Neuron (in vitro differentiated cells): ENCODE measurements at regions not wholly inside any gene's neighbourhood (a gene's known extent, or its start where the extent isn't known, plus 50 kb on each side); places are given as distances from the start of the nearest gene placed in this dataset.
A peak's percentile ranks its signal among the peaks of the same experiment; 100 is the strongest.

ENCODE experiments used
- H2AFZ ChIP-seq: one replicate; pipeline ENCODE4 v1.6.1; 2013; ENCODE audit warnings: low read depth, mild to moderate bottlenecking, inconsistent platforms, low read length, moderate library complexity
- H3K27me3 ChIP-seq: one replicate; pipeline ENCODE4 v1.6.1; 2013; ENCODE audit warnings: low read length; ENCODE audit not compliant: insufficient read depth
- H3K36me3 ChIP-seq: one replicate; pipeline ENCODE4 v1.6.1; 2013; ENCODE audit warnings: low read length; ENCODE audit not compliant: insufficient read depth
- H3K4me1 ChIP-seq: one replicate; pipeline ENCODE4 v1.6.1; 2013; ENCODE audit warnings: low read length; ENCODE audit not compliant: insufficient read depth
- H3K4me3 ChIP-seq: 2 replicates; pipeline ENCODE4 v1.5.1; 2013; ENCODE audit warnings: mild to moderate bottlenecking, low read length, moderate library complexity
- H3K9me3 ChIP-seq: one replicate; pipeline ENCODE4 v1.6.1; 2013; ENCODE audit warnings: low read length

- Histone ChIP-seq H2AFZ (peak overlapping the region; percentile 20), H3K36me3 (no peaks in the 10 kb centered on the region), H3K9me3 (no peaks in the 10 kb centered on the region), H3K27me3 (no peaks in the 10 kb centered on the region), H3K4me3 (peak overlapping the region; percentile 10), H3K4me1 (peaks cover 22% of the 10 kb centered on the region)
Measured at GRCh38 chr6:18692929-18693685, 306.0 kb downstream of the RNF144B start.

GRCh38 chr6:18693881-18694280 lies 306.7 kb downstream of the RNF144B start:
- Histone ChIP-seq H3K4me1 (peaks cover 22% of the 10 kb centered on the region), H2AFZ (peak overlapping the region; percentile 20), H3K36me3 (no peaks in the 10 kb centered on the region), H3K4me3 (peak overlapping the region; percentile 10), H3K9me3 (no peaks in the 10 kb centered on the region), H3K27me3 (no peaks in the 10 kb centered on the region)

- no peaks in the 10 kb centered on the region for H3K36me3 ChIP-seq
- no peak overlapping the region for H2AFZ ChIP-seq
- no peaks in the 10 kb centered on the region for H3K9me3 ChIP-seq
- H3K27me3 ChIP-seq, result no peaks in the 10 kb centered on the region
- H3K4me3 ChIP-seq, result no peak overlapping the region
- no peaks in the 10 kb centered on the region for H3K4me1 ChIP-seq
Measured at GRCh38 chr6:18703546-18703945, 316.4 kb downstream of the RNF144B start.

- H3K4me3 ChIP-seq, result no peak overlapping the region
- H3K27me3 ChIP-seq, result no peaks in the 10 kb centered on the region
- H3K9me3 ChIP-seq, result no peaks in the 10 kb centered on the region
- no peaks in the 10 kb centered on the region for H3K36me3 ChIP-seq
- H3K4me1 ChIP-seq, result no peaks in the 10 kb centered on the region
- H2AFZ ChIP-seq, result no peak overlapping the region
Measured at GRCh38 chr6:18707714-18708439, 320.7 kb downstream of the RNF144B start.

- Histone ChIP-seq H3K36me3 (no peaks in the 10 kb centered on the region), H2AFZ (no peak overlapping the region), H3K27me3 (no peaks in the 10 kb centered on the region), H3K4me3 (no peak overlapping the region), H3K4me1 (no peaks in the 10 kb centered on the region), H3K9me3 (no peaks in the 10 kb centered on the region)
Measured at GRCh38 chr6:18712595-18712994, 325.4 kb downstream of the RNF144B start.

GRCh38 chr6:18720075-18720474 lies 332.9 kb downstream of the RNF144B start:
- Histone ChIP-seq H3K4me3 (no peak overlapping the region), H3K9me3 (no peaks in the 10 kb centered on the region), H3K36me3 (no peaks in the 10 kb centered on the region), H3K27me3 (no peaks in the 10 kb centered on the region), H2AFZ (no peak overlapping the region), H3K4me1 (no peaks in the 10 kb centered on the region)

- Histone ChIP-seq H3K4me3 (no peak overlapping the region), H2AFZ (no peak overlapping the region), H3K4me1 (no peaks in the 10 kb centered on the region), H3K9me3 (no peaks in the 10 kb centered on the region), H3K36me3 (no peaks in the 10 kb centered on the region), H3K27me3 (no peaks in the 10 kb centered on the region)
Measured at GRCh38 chr6:18724056-18724455, 336.9 kb downstream of the RNF144B start.

DNA sequence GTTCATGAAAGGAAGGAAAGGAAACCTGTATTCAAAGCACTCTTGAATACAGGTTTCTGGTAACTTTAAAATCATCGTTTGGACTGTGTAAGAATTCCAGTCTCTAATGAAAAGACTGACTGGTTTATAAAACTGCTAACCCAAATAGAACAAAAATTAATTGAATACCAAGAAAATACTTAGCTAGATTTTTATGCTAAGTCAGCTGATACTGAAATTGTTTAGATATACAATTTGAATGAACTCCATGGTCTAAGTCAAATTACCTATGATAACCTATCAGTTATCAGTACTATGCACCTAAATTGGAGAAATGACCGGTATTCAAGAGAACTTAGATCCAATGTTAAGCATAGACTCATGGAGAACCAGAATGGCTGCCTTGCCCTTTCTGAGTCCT lies 338.3 kb downstream of the RNF144B start:
- Histone ChIP-seq H3K4me3 (no peak overlapping the region), H3K36me3 (no peaks in the 10 kb centered on the region), H3K4me1 (no peaks in the 10 kb centered on the region), H2AFZ (no peak overlapping the region), H3K27me3 (no peaks in the 10 kb centered on the region), H3K9me3 (no peaks in the 10 kb centered on the region)

- Histone ChIP-seq H3K36me3 (no peaks in the 10 kb centered on the region), H3K4me3 (no peak overlapping the region), H3K9me3 (no peaks in the 10 kb centered on the region), H3K4me1 (no peaks in the 10 kb centered on the region), H3K27me3 (no peaks in the 10 kb centered on the region), H2AFZ (no peak overlapping the region)
Measured at GRCh38 chr6:18733921-18734550, 346.9 kb downstream of the RNF144B start.

DNA sequence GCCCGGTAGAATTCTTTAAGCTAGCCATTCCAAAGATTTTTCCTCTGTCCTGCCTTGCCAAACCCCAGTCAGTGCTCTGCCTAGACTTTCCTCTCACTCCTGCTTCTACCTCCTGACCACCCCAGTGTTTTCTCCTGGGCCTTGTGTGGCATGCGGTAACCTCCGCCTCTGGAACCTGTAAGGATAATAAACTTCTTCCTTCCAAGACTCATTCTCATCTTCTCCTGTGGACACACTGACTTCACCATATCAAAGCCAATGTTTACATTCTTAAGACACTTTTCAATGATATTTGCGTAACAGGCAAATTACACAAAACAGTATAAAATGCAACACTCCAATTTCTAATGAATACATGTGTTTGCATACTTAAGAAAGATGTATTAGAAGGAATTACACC lies 354.6 kb downstream of the RNF144B start:
- Histone ChIP-seq H3K4me1 (no peaks in the 10 kb centered on the region), H3K4me3 (no peak overlapping the region), H3K36me3 (no peaks in the 10 kb centered on the region), H3K9me3 (no peaks in the 10 kb centered on the region), H2AFZ (no peak overlapping the region), H3K27me3 (no peaks in the 10 kb centered on the region)

DNA sequence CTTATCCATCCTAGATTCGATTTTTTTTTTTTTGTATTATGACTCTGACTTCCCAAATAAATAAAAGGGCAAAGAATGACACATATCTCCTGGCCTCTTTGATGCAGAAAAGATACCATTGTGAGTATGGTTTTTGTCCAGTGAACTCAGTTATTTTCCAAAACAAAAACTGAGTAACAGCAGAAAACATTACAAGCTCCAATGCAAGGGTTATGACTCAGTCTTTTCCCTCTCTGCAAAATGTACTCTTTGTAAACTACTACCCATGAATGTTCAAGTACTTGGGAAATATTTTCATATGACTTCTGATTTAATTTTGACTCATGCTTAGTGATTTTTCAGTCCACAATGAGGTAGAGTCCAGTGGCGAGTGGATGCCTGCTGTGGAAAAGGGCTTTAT lies 355.3 kb downstream of the RNF144B start:
- Histone ChIP-seq H3K4me3 (no peak overlapping the region), H3K9me3 (no peaks in the 10 kb centered on the region), H2AFZ (no peak overlapping the region), H3K27me3 (no peaks in the 10 kb centered on the region), H3K4me1 (no peaks in the 10 kb centered on the region), H3K36me3 (no peaks in the 10 kb centered on the region)

GRCh38 chr6:18746727-18747126 lies 359.6 kb downstream of the RNF144B start:
- peaks cover 7% of the 10 kb centered on the region for H3K4me1 ChIP-seq
- H3K9me3 ChIP-seq, result no peaks in the 10 kb centered on the region
- H3K4me3 ChIP-seq, result no peak overlapping the region
- no peak overlapping the region for H2AFZ ChIP-seq
- H3K27me3 ChIP-seq, result no peaks in the 10 kb centered on the region
- no peaks in the 10 kb centered on the region for H3K36me3 ChIP-seq

- Histone ChIP-seq H2AFZ (no peak overlapping the region), H3K4me1 (peaks cover 20% of the 10 kb centered on the region), H3K4me3 (no peak overlapping the region), H3K27me3 (no peaks in the 10 kb centered on the region), H3K36me3 (no peaks in the 10 kb centered on the region), H3K9me3 (no peaks in the 10 kb centered on the region)
Measured at GRCh38 chr6:18748314-18748713, 361.2 kb downstream of the RNF144B start.
